GM23338 (cell line): ENCODE measurements at regions not wholly inside any gene's neighbourhood (a gene's known extent, or its start where the extent isn't known, plus 50 kb on each side); places are given as distances from the start of the nearest gene placed in this dataset.
A peak's percentile ranks its signal among the peaks of the same experiment; 100 is the strongest.

ENCODE experiments used
- ATAC-seq: fragments of 200-7000 bp; cut with Tn5 transposase; 3 replicates; pipeline ENCODE4 v1.9.1; 2020
- DNase-seq: peaks from one replicate; pipeline ENCODE4 v3.0.0-alpha.2; 2015; ENCODE audit warnings: low spot score
- H2AFZ ChIP-seq: fragments of 200-600 bp; sonication (generic); 2 replicates; pipeline ENCODE4 v1.8.0; 2016; ENCODE audit warnings: antibody characterized with exemption, mild to moderate bottlenecking, moderate library complexity
- H3F3A ChIP-seq: fragments of 200-600 bp; sonication (generic); replicated peaks from 2 replicates; pipeline ENCODE4 v1.8.0; 2017; ENCODE audit warnings: antibody characterized with exemption, mixed run types, low read depth
- H3K27ac ChIP-seq: fragments of 200-600 bp; sonication (generic); 2 replicates; pipeline ENCODE4 v1.6.1; 2016; ENCODE audit warnings: low read depth
- H3K27me3 ChIP-seq: fragments of 200-600 bp; sonication (generic); 2 replicates; pipeline ENCODE4 v1.8.0; 2016; ENCODE audit warnings: mild to moderate bottlenecking, mixed run types, moderate library complexity; ENCODE audit not compliant: insufficient read depth
- H3K36me3 ChIP-seq: fragments of 200-600 bp; sonication (generic); 2 replicates; pipeline ENCODE4 v1.8.0; 2016; ENCODE audit warnings: mild to moderate bottlenecking; ENCODE audit not compliant: insufficient read depth
- H3K4me1 ChIP-seq: fragments of 200-600 bp; sonication (generic); 2 replicates; pipeline ENCODE4 v1.8.0; 2016; ENCODE audit warnings: mild to moderate bottlenecking, moderate library complexity; ENCODE audit not compliant: insufficient read depth
- H3K4me2 ChIP-seq: fragments of 200-600 bp; sonication (generic); 2 replicates; pipeline ENCODE4 v1.7.1; 2017; ENCODE audit warnings: mixed run types
- H3K4me3 ChIP-seq: fragments of 200-600 bp; sonication (generic); 2 replicates; pipeline ENCODE4 v1.6.1; 2016; ENCODE audit warnings: mixed run types
- H3K79me2 ChIP-seq: fragments of 200-600 bp; sonication (generic); replicated peaks from 2 replicates; pipeline ENCODE4 v1.8.0; 2017; ENCODE audit warnings: mild to moderate bottlenecking; ENCODE audit not compliant: insufficient read depth
- H3K9me2 ChIP-seq: fragments of 200-600 bp; sonication (generic); 2 replicates; pipeline ENCODE4 v1.8.0; 2017; ENCODE audit not compliant: insufficient read depth
- H4K20me1 ChIP-seq: fragments of 200-600 bp; sonication (generic); replicated peaks from 2 replicates; pipeline ENCODE4 v1.8.0; 2017; ENCODE audit warnings: mild to moderate bottlenecking; ENCODE audit not compliant: insufficient read depth
- H3K27ac Mint-ChIP-seq: 2 replicates; pipeline ENCODE4 v1.8.0; 2020; ENCODE audit warnings: inconsistent platforms, mild to moderate bottlenecking, moderate library complexity, mixed read lengths
- H3K27me3 Mint-ChIP-seq: 3 replicates; pipeline ENCODE4 v1.8.0; 2022; ENCODE audit warnings: low read depth, mild to moderate bottlenecking, moderate library complexity, mixed read lengths, inconsistent platforms; ENCODE audit not compliant: insufficient read depth, poor library complexity
- H3K36me3 Mint-ChIP-seq: 3 replicates; pipeline ENCODE4 v1.8.0; 2021; ENCODE audit warnings: low read depth, mild to moderate bottlenecking, inconsistent platforms, moderate library complexity, mixed read lengths
- H3K4me1 Mint-ChIP-seq: 3 replicates; pipeline ENCODE4 v1.8.0; 2020; ENCODE audit warnings: mild to moderate bottlenecking, inconsistent platforms, mixed read lengths
- H3K4me3 Mint-ChIP-seq: 3 replicates; pipeline ENCODE4 v1.8.0; 2021; ENCODE audit warnings: moderate library complexity, mild to moderate bottlenecking, inconsistent platforms, mixed read lengths
- H3K9me3 Mint-ChIP-seq: 3 replicates; pipeline ENCODE4 v1.8.0; 2020; ENCODE audit warnings: moderate library complexity, mild to moderate bottlenecking, inconsistent platforms, mixed read lengths
- CREB1 ChIP-seq: fragments of 250-450 bp; sonication (Bioruptor Pico); IDR thresholded peaks from 2 replicates; pipeline ENCODE4 v1.5.0; 2020; ENCODE audit warnings: low read depth, mild to moderate bottlenecking, moderate library complexity
- CTCF ChIP-seq, 2 experiments: fragments of 200-600 bp in 1 of 2; sonication (generic) in 1 of 2; conservative IDR thresholded peaks; 2 replicates each; pipeline versions ENCODE4 v1.5.1 to v1.6.1; 2016 to 2017; ENCODE audit warnings: antibody characterized with exemption in 2 of 2, low read depth in 2 of 2, mild to moderate bottlenecking in 2 of 2, moderate library complexity in 1 of 2
- ETS1 ChIP-seq: IDR thresholded peaks from 2 replicates; pipeline ENCODE4 v1.6.1; 2016; ENCODE audit warnings: antibody characterized with exemption
- EZH2 ChIP-seq: fragments of 200-600 bp; sonication (generic); IDR thresholded peaks from one replicate; pipeline ENCODE4 v1.8.0; 2017; ENCODE audit warnings: antibody characterized with exemption, mild to moderate bottlenecking, low read depth; ENCODE audit not compliant: unreplicated experiment
- EZH2phosphoT487 ChIP-seq: fragments of 200-600 bp; sonication (generic); IDR thresholded peaks from one replicate; pipeline ENCODE4 v1.8.1; 2018; ENCODE audit warnings: antibody characterized with exemption; ENCODE audit not compliant: unreplicated experiment
- JUNB ChIP-seq: IDR thresholded peaks from one replicate; pipeline ENCODE4 v1.6.1; 2016; ENCODE audit warnings: antibody characterized with exemption; ENCODE audit not compliant: unreplicated experiment
- NANOG ChIP-seq: IDR thresholded peaks from 2 replicates; pipeline ENCODE4 v1.6.1; 2016; ENCODE audit warnings: antibody characterized with exemption, borderline replicate concordance
- POLR2AphosphoS5 ChIP-seq: IDR thresholded peaks from 2 replicates; pipeline ENCODE4 v1.6.1; 2016; ENCODE audit warnings: antibody characterized with exemption, low read depth
- REST ChIP-seq: IDR thresholded peaks from one replicate; pipeline ENCODE4 v1.6.1; 2018; ENCODE audit warnings: antibody characterized with exemption; ENCODE audit not compliant: unreplicated experiment
- STAT1 ChIP-seq: IDR thresholded peaks from one replicate; pipeline ENCODE4 v1.6.1; 2016; ENCODE audit warnings: antibody characterized with exemption; ENCODE audit not compliant: unreplicated experiment
- ZNF114 ChIP-seq: fragments of 250-450 bp; sonication (Bioruptor Pico); IDR thresholded peaks from 2 replicates; pipeline ENCODE4 v1.5.0; 2020; ENCODE audit warnings: mild to moderate bottlenecking, moderate library complexity
- ZNF331 ChIP-seq: fragments of 250-450 bp; sonication (Bioruptor Pico); IDR thresholded peaks from 2 replicates; pipeline ENCODE4 v1.5.0; 2020; ENCODE audit warnings: low read depth, mild to moderate bottlenecking, moderate library complexity
- ZNF462 ChIP-seq: fragments of 250-450 bp; sonication (Bioruptor Pico); IDR thresholded peaks from 2 replicates; pipeline ENCODE4 v1.5.0; 2020; ENCODE audit warnings: mild to moderate bottlenecking, moderate library complexity

GRCh38 chr5:124185716-124186115 is 560.7 kb downstream of the ZNF608 start:
- Histone ChIP-seq H3K4me1 (no peaks in the 10 kb centered on the region), H3K36me3 (no peaks in the 10 kb centered on the region), H3K79me2 (no peaks in the 10 kb centered on the region), H4K20me1 (no peaks in the 10 kb centered on the region), H2AFZ (peak overlapping the region; percentile 17), H3F3A (no peaks in the 10 kb centered on the region), H3K27me3 (no peaks in the 10 kb centered on the region), H3K4me3 (no peak overlapping the region), H3K4me2 (no peak overlapping the region), H3K27ac (no peak overlapping the region), H3K9me2 (peaks cover 4% of the 10 kb centered on the region; the same call in 1 of the 2 replicates)
- Mint-ChIP-seq H3K4me3 (no peak overlapping the region), H3K27me3 (peaks cover 2% of the 10 kb centered on the region), H3K36me3 (peaks cover 4% of the 10 kb centered on the region; the same call in 1 of the 3 replicates), H3K4me1 (no peaks in the 10 kb centered on the region), H3K9me3 (no peaks in the 10 kb centered on the region; the same call in 1 of the 3 replicates), H3K27ac (no peak overlapping the region)
- ATAC-seq (no peak), DNase-seq (no peak)
- TF ChIP-seq ETS1 (no peak), JUNB (no peak), NANOG (no peak), EZH2 (no peak), ZNF114 (CRISPR knock-in tag) (no peak), CTCF (conservative IDR thresholded peaks at IDR 0.05; ENCODE audit: low read depth in 2 of 2) (no peak), POLR2AphosphoS5 (no peak), STAT1 (no peak), CREB1 (CRISPR knock-in tag) (no peak), ZNF331 (CRISPR knock-in tag) (no peak), REST (no peak), ZNF462 (CRISPR knock-in tag) (no peak), EZH2phosphoT487 (no peak)
